Activated CD8-positive, alpha-beta T cell treated with anti-CD3 and anti-CD28 coated beads for 36 hours (primary cell): ENCODE measurements at regions not wholly inside any gene's neighbourhood (a gene's known extent, or its start where the extent isn't known, plus 50 kb on each side); places are given as distances from the start of the nearest gene placed in this dataset.

Experiments used
- ATAC-seq: fragments of 200-7000 bp; cut with Tn5 transposase; one replicate; pipeline ENCODE4 v1.10.0; 2021; ENCODE audit warnings: mild to moderate bottlenecking, moderate library complexity
- CTCF ChIA-PET: fragments of 350-600 bp; sonication (Branson Sonifier 250); formaldehyde crosslinking; loops from one replicate; lab custom pipeline; 2021; ENCODE audit warnings: antibody characterized with exemption; lab: Charles Lee
- POLR2A ChIA-PET: fragments of 350-600 bp; sonication (Branson Sonifier 250); formaldehyde crosslinking; loops from one replicate; lab custom pipeline; 2021; ENCODE audit warnings: antibody characterized with exemption; lab: Charles Lee
- DNase-seq: peaks from one replicate; pipeline ENCODE4 v3.0.0-alpha.2; 2020
- H3K27ac Mint-ChIP-seq: one replicate; pipeline ENCODE4 v1.8.0; 2021; ENCODE audit warnings: mild to moderate bottlenecking, mixed read lengths
- H3K27me3 Mint-ChIP-seq: one replicate; pipeline ENCODE4 v1.8.0; 2021; ENCODE audit warnings: mixed read lengths
- H3K36me3 Mint-ChIP-seq: one replicate; pipeline ENCODE4 v1.8.0; 2021; ENCODE audit warnings: low read depth, mixed read lengths
- H3K4me1 Mint-ChIP-seq: one replicate; pipeline ENCODE4 v1.8.0; 2021; ENCODE audit warnings: low read depth, mixed read lengths
- H3K4me3 Mint-ChIP-seq: one replicate; pipeline ENCODE4 v1.8.0; 2021; ENCODE audit warnings: mild to moderate bottlenecking, moderate library complexity, mixed read lengths
- H3K9me3 Mint-ChIP-seq: one replicate; pipeline ENCODE4 v1.8.0; 2021; ENCODE audit warnings: mixed read lengths
- CTCF ChIP-seq: fragments of 200-600 bp; IDR thresholded peaks from one replicate; pipeline ENCODE4 v1.8.0; 2022; ENCODE audit warnings: antibody characterized with exemption, mild to moderate bottlenecking
- intact Hi-C: fragments of 100-400 bp; cut with micrococcal nuclease; formaldehyde crosslinking; loops from one replicate; pipeline ENCODE4 v1.10.0; 2022

- intact Hi-C loops: no loop called here
- TF ChIP-seq CTCF: no peak
- Mint-ChIP-seq H3K27me3 (peaks cover 29% of the 10 kb centered on the region), H3K36me3 (peaks cover 1% of the 10 kb centered on the region), H3K9me3 (no peaks in the 10 kb centered on the region), H3K4me3 (peak overlapping the region; percentile 69), H3K27ac (no peak overlapping the region), H3K4me1 (peaks cover 6% of the 10 kb centered on the region)
- ATAC-seq: peak; percentile 21
- ChIA-PET POLR2A (interaction anchor here (1.1 kb wide), 1 partner anchor 18 kb away, joined by 3 read pairs; no protein-coding TSS in a partner anchor), CTCF (interaction anchor here (1.0 to 1.2 kb wide), 2 partner anchors 42 to 308 kb away, joined by 3 to 4 read pairs; no protein-coding TSS in a partner anchor)
- DNase-seq: no peak
Observed at GRCh38 chr1:9182784-9183257, 51.8 kb upstream of the H6PD start.

- H3K4me1 Mint-ChIP-seq: peaks cover 6% of the 10 kb centered on the region
- DNase-seq (no peak), ATAC-seq (no peak)
- peak overlapping the region; percentile 29 for H3K4me3 Mint-ChIP-seq
- TF ChIP-seq CTCF: no peak
- H3K9me3 Mint-ChIP-seq: no peaks in the 10 kb centered on the region
- H3K36me3 Mint-ChIP-seq: peaks cover 1% of the 10 kb centered on the region
- H3K27me3 Mint-ChIP-seq: peaks cover 29% of the 10 kb centered on the region
- ChIA-PET CTCF (no interaction called here), POLR2A (no interaction called here)
- no peak overlapping the region for H3K27ac Mint-ChIP-seq
- intact Hi-C loops: no loop called here
Observed at GRCh38 chr1:9183441-9183840, 51.1 kb upstream of the H6PD start.

GRCh38 chr1:9183898-9184297 lies 50.7 kb upstream of the H6PD start:
- intact Hi-C loops: no loop called here
- no peak for TF ChIP-seq CTCF

GRCh38 chr1:9184749-9185148 lies 49.8 kb upstream of the H6PD start:
- CTCF ChIA-PET: interaction anchor here (0.7 kb wide), 1 partner anchor 850 kb away, joined by 3 read pairs; no protein-coding TSS in a partner anchor
- POLR2A ChIA-PET: no interaction called here
- peaks cover 1% of the 10 kb centered on the region for H3K36me3 Mint-ChIP-seq
- no peak overlapping the region for H3K27ac Mint-ChIP-seq
- no peaks in the 10 kb centered on the region for H3K9me3 Mint-ChIP-seq
- no peak for TF ChIP-seq CTCF
- peaks cover 28% of the 10 kb centered on the region for H3K27me3 Mint-ChIP-seq
- H3K4me1 Mint-ChIP-seq: peaks cover 6% of the 10 kb centered on the region
- intact Hi-C loops: no loop called here
- H3K4me3 Mint-ChIP-seq: no peak overlapping the region
- no peak for DNase-seq
- ATAC-seq: no peak

More at GRCh38 chr1:9183898-9184297, 50.7 kb upstream of the H6PD start:
- POLR2A ChIA-PET: no interaction called here
- DNase-seq: no peak
- CTCF ChIA-PET: no interaction called here
- peaks cover 1% of the 10 kb centered on the region for H3K36me3 Mint-ChIP-seq
- peaks cover 6% of the 10 kb centered on the region for H3K4me1 Mint-ChIP-seq
- peaks cover 27% of the 10 kb centered on the region for H3K27me3 Mint-ChIP-seq
- no peak overlapping the region for H3K4me3 Mint-ChIP-seq
- H3K9me3 Mint-ChIP-seq: no peaks in the 10 kb centered on the region
- no peak overlapping the region for H3K27ac Mint-ChIP-seq
- no peak for ATAC-seq
